Right renal cortex interstitium (tissue), 3 donors: ENCODE measurements at regions not wholly inside any gene's neighbourhood (a gene's known extent, or its start where the extent isn't known, plus 50 kb on each side); places are given as distances from the start of the nearest gene placed in this dataset.
A peak's percentile ranks its signal among the peaks of the same experiment; 100 is the strongest.
"Not testable (repeated sequence)": the region's sequence is repeated elsewhere in the genome, so short reads cannot be mapped to it uniquely, and the experiment has no call there.

ENCODE experiments used
- DNase-seq, 3 donors: peaks; one replicate each; pipeline ENCODE4 v3.0.0-alpha.2; 2013; ENCODE audit warnings: low read depth in 3 of 3, low spot score in 2 of 3

DNA sequence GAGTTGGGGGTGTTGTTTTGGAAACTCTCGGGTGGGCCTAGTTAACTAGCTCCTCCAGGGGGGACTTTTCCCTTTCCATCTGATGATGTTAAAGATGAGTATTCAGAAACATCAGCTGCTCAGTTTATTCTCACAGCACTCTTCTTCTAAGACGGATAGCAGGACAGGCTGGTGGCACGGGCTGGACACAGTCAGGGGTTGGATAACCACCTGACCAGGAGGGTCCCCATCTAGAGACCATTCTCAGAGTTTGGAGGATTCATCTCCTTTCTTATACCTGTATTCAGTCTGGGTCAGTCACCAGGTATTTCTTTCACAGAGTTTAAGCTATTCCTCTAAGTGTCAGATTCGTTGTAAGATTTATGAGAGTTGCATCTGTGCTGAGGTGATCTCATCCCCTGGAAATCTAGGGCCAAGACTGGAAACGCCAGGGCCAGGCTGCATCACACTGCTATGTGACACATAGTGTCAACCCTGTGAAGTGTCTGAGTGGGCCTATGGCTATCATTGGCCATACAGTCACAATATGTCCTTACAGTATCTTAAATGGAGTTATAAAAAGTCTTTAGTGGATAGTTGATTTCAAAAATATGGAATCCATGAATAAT is 111.7 kb downstream of the FAM50B start:
- no peak for DNase-seq

DNA sequence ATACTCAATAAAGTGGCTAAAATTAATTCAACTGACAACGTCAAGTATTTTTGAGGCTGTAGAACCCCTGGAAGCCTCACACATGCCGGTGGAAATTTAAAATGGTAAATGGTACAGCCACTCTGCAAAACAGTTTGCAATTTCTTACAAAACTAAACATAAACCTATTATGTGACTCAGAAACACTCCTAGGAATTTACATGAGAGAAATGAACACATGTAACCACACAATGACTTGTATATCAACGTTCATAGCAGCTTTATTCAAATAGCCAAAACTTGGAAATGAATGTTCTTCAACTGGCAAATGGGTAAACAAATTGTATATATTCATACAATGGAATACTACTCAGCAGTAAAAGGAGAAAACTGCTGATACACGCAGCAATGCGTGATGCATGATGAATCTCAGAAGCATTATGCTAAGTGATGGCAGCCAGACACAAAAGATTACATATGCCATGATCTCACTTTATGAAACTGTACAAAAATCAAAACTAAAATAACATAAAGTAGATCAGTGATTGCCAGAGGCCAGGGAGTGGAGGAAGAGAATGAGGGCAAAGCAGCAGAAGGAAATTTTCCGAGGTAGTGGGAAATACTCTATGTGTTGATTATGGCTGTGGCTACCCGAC is 112.5 kb downstream of the FAM50B start:
- DNase-seq: no peak

DNA sequence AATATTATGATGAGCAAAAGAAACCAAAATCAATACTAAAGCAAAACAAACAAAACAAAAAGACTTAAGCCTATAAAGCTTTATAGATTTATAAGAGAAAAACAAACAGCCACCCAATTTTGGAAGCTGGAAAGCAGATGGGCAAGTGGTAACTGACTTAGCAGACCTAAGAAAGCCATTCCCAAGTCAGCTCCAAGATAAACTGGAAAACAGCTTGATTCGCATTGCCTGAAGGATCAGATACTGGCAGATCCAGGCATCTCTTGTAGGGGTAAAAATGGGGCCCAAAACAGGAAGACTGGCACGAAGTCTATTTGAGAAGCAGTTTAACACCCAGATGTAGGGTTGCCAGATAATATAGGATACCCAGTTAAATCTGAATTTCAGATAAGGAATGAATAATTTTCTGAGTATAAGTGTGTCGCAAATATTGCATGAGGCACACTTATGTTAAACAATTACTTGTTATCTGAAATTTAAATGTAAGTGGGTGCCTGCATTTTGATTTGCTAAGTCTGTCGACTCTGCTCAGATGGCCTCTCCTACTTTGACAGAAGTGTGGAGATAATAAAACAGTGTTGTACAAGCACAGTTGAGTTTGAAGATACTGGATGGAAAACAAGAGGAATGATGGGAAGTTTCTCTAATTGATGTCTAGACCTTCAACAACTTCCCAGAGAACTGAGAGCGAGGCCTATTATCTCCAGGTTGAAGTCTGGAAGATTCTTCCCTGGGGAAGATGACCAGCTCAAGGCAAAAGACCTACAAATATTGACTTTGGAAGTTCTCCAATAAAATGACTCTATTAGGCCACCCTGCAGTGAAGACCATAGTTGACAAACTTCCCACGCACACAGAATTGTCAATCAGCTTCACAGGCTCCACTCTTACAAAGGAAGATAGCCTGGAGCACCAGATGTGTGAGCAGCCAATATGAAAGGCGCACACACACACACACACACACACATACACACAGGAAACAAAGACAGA is 113.4 kb downstream of the FAM50B start:
- no peak for DNase-seq

DNA sequence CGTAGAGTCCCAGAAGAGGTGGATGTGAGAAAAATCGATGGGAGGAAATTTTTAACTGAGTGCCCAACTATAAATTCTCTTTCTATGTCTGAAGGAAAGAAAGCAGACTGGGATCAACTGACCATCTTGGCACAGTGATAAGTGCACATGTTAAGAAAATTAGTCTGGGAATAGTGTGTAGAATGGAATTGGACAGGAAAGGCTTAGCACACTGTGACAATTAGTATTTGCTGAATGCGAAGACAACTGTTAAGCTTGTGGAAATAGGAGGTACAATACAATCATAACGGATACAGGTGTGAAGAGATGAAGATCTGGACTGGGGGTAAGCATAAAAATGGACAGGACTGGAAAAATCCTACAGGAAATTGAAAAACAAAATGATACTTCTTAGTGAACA is 114.3 kb downstream of the FAM50B start:
- no peak for DNase-seq

GRCh38 chr6:3965071-3965718 is 113.7 kb downstream of the FAM217A start:
- no peak for DNase-seq

DNA sequence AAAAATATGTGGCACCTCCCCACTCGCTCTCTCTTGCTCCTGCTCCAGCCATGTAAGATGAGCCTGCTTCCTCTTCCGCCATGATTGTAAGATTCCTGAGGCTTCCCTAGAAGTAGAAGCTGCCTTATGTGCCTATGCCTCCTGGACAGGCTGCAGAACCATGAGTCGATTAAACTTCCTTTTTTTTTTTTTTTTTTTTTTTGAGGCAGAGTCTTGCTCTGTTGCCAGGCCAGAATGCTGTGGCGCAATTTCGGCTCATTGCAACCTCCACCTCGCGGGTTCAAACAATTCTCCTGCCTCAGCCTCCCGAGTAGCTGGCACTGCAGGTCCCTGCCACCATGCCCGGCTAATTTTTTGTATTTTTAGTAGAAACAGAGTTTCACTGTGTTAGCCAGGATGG is 112.5 kb downstream of the FAM217A start:
- no peak for DNase-seq

GRCh38 chr6:3970097-3970496 is 108.8 kb downstream of the FAM217A start:
- no peak for DNase-seq

DNA sequence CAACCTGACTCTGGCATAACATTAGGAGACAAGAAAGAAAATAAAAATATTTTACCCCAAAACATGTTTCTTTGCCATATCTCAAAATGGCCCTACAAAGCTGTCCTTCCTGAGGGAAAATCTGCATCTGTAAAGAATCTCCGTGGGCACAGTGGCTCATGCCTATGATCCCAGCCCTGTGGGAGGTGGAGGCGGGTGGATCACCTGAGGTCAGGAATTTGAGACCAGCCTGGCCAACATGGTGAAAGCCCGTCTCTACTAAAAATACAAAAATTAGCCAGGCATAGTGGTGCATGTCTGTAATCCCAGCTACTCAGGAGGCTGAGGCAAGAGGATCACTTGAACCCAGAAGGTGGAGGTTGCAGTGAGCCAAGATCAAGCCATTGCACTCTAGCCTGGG is 105.8 kb downstream of the FAM217A start:
- DNase-seq: not testable (repeated sequence)

DNA sequence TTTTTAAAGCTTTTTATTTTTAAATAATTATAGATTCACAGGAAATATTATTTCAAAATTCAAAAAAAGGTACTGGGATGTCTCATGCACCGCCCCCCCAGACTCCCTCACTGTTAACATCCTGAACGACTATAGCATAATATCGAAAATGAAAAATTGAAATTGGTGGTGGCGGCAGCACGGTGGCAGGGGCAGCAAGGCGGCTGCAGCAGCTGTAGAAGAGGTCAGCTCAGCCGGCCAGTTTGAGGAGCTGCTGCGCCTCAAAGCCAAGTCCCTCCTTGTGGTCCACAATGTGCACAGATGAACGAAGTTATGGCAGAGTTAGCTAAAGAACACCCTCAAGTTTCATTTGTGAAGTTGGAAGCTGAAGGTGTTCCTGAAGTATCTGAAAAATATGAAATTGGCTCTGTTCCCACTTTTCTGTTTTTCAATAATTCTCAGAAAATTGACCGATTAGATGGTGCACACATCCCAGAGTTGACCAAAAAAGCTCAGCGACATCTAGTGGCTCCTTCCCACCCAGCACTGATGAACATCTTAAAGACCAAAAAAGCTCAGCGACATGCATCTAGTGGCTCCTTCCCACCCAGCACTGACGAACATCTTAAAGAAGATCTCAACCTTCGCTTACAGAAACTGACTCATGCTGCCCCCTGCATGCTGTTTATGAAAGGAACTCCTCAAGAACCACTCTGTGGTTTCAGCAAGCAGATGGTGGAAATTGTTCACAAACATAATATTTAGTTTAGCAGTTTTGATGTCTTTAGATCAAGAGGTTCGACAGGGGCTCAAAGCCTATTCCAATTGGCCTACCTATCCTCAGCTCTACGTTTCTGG is 100.8 kb downstream of the FAM217A start:
- DNase-seq: no peak

DNA sequence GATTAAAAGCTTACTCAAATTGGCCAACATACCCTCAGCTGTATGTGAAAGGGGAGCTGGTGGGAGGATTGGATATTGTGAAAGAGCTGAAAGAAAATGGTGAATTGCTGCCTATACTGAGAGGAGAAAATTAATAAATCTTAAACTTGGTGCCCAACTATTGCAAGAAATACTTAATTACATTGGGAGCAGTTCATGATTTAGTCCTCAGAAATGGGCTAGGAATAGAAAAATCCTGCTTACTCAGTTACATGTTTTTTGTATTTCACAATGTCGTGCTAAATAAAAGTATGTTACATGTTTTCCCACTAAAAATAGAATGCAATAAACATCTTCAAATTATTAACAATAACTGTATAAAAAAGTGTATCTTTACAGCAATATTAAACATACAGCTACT is 100.0 kb downstream of the FAM217A start:
- not testable (repeated sequence) for DNase-seq

DNA sequence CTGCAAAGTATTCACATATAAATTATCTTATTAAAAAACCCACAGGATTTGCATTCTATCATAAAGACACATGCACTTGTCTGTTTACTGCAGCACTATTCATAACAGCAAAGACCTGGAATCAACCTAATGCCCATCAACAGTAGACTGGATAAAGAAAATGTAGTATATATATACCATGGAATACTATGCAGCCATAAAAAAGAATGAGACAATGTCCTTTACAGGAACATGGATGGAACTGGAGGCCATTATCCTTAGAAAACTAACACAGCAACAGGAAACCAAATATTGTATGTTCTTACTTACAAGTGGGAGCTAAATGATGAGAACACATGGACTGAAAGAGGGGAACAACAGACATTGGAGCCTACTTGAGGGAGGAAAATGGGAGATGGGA is 97.0 kb downstream of the FAM217A start:
- DNase-seq: no peak

DNA sequence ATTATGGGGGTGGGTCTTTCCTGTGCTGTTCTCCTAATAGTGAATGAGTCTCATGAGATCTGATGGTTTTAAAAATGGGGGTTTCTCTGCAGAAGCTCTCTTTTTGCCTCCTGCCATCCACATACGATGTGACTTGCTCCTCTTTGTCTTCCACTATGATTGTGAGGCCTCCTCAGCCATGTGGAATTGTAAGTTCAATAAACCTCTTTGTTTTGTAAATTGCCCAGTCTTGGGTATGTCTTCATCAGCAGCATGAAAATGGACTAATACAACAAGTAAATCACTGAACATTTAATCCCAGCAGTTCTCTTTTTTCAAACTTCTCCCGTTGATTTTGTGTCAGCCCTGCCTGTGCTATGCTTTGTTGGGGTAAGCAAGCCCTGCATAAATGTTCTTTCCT is 95.2 kb downstream of the FAM217A start:
- DNase-seq: no peak

GRCh38 chr6:3984494-3984893 is 94.4 kb downstream of the FAM217A start:
- DNase-seq: no peak

DNA sequence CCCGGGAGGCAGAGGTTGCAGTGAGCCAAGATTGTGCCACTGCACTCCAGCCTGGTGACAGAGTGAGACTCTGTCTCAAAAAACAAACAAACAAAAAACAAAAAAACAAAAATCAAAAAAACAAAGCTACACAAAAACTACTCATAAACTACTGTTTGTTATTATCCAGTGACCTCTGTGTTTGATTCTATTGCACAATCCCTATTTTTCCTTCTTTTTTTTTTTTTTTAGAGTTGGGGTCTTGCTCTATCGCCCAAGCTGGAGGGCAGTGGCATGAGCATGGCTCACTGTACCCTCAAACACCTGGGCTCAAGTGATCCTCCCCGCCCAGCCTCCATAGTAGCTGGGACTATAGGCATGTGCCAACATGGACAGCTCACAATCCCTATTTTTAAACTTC is 92.7 kb downstream of the FAM217A start:
- no peak for DNase-seq

GRCh38 chr6:3987053-3987452 is 91.9 kb downstream of the FAM217A start:
- DNase-seq: no peak

GRCh38 chr6:3987576-3987975 is 91.4 kb downstream of the FAM217A start:
- no peak for DNase-seq

GRCh38 chr6:3990692-3991491 is 88.0 kb downstream of the FAM217A start:
- DNase-seq: peak; percentile 63 to 77 (median 72)

- DNase-seq: no peak
These were observed 87.0 kb downstream of the FAM217A start for GRCh38 chr6:3991941-3992340.

GRCh38 chr6:3996349-3996748 is 82.6 kb downstream of the FAM217A start:
- no peak for DNase-seq
